GM19438 (cell line): ENCODE measurements at regions not wholly inside any gene's neighbourhood (a gene's known extent, or its start where the extent isn't known, plus 50 kb on each side); places are given as distances from the start of the nearest gene placed in this dataset.
"Not testable (repeated sequence)": the region's sequence is repeated elsewhere in the genome, so short reads cannot be mapped to it uniquely, and the experiment has no call there.

Experiments used
- ATAC-seq: cut with Tn5 transposase; IDR thresholded peaks from one replicate; pipeline ENCODE4 v1.9.1; 2021; ENCODE audit warnings: low read depth; ENCODE audit not compliant: unreplicated experiment

DNA sequence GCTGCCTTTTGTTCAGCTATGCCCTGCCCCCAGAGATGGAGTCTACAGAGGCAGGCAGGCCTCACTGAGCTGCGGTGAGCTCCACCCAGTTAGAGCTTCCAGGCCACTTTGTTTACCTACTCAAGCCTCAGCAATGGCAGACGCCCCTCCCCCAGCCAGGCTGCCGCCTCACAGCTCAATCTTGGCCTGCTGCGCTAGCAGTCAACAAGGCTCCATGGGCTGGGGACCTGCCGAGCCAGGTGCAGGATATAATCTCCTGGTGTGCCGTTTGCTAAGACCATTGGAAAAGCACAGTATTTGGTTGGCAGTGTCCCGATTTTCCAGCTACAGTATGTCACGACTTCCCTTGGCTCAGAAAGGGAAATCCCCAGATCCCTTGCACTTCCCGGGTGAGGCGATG is 862.0 kb downstream of the GRID1 start:
- ATAC-seq, result not testable (repeated sequence)

DNA sequence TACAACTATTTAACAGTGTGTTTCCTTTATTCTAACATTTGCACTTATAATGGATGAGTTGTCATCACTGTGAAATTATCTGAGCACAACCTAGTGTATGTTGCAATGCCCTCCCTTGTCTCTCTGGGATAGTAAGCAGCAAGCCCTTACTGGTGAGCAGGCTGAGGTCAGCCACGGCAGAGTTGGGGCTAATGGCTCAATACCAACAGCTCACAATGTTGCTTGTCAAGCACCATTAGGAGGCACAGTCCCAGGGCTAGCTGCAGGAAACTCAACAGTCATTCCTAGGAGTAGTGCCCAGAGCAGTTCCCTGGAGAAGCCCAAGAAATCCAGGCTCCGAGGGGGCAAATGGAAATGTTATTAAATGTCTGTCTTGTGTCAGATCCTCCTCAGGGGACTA is 858.4 kb downstream of the GRID1 start:
- ATAC-seq, result no peak

DNA sequence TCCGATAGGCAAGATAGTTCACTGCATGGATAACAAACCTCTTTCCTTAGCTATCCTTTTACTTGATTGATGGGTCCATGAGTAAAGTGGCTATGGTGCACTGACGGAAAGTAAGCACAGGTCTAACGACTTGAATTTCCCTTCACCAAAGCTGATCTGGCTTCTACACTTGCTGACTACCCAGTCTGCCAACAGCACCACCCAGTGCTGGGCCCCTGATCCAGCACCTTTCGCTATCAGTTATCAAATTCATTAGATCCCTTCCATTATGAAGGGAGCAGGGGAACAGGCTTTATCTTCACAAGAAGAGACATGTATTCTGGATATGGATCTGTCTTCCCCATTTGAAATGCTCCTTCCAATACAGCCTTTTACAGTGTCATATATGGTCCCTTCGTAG is 855.9 kb downstream of the GRID1 start:
- ATAC-seq, result no peak

DNA sequence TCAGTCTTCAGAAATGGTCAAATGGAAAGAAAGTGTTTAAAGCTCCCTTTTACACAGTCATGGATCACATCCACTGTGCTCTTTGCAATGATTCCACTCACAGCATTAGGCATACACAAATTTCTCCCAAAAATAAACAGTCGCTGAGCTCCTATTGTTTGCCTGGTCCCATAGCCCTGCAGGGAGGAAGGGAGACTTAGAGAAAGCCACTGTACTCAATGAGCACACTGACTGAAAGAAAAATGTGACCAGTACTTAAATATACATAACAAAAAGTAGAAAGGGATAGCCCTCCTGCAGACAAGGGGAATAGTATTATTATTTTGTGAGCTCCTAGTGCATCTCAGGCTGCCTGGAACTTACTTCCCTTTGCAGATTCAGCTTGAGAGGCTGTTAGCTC is 853.2 kb downstream of the GRID1 start:
- ATAC-seq, result no peak

DNA sequence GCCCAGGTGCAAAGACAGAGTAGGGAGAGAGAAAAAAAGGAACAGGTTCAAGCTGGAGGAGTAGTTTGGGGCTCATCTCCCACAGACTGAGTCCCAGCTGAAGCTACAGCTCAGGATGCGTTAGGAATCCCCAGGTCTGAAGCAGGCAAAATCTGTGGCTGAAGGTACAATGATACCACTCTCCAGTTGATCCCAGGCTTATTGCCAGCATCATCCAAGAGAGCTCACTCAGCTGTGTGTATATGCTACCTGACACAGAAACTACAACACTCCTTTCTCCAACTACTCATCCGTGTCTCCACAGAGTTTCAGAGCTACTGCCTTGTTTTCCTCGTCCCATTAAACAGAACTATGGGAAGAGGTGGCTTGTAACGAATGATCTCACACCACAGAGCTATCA is 851.3 kb downstream of the GRID1 start:
- no peak for ATAC-seq

DNA sequence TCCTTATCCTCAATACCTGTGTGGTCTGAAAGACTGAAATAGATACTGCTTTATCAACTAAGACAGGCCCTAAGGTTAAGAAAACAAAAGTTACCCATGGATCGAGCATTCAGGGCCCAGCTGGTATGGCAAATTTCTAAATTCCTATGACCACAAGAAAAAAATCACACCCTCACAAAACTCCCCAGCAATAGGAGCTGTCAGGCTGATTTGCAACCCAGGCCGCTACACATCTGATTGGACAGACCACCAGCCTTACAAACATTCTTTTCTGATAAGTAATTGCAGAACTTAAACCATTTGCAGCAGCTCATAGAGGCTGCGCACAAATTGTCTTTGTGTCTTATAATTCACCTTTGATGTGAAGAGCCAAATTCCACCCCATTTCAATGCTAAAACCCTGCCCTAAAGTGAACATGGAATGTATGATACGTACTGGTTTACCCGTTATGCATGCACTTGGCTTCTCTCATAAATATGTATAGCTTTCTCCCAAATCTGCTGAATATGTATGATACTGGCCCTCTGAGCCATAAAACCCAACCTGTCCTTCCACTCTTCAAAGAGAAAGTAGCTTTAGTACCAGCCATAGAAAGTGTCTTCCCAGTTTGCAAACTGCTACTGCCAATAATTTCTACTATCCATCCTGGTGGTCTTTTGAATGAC is 842.5 kb downstream of the GRID1 start:
- ATAC-seq, result no peak

DNA sequence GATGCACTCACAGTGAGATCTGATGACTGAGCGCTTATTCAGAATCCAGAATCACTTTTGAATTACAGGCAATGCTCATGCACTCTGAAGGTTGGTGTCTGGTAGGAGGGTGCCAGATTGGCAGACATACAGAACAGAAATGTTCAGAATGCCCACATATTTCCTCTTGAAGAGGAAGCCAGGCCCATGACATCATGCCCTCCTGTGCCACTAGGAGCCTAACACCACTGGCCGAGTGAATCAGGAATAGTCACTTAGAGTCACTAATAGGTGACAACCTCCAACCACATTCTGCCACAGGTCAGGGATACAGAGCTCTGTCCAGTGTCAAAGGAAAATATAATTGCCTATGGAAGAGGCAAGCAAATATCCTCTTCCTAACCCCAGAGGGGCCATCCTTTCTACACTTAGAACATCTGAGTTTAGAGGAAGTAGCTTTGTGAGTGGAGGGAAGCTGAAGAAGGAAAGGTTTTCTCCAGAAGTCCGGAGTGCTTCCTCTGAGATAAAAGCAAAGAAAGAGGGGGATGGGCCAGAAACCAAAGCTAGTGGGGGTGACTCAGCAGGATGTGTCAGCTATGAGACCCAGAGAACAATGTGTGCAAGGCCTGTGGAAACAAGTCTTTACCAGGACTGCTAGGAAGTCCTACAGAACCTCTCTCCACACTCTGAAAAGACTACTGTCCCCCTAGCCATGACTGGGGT is 838.8 kb downstream of the GRID1 start:
- no peak for ATAC-seq

DNA sequence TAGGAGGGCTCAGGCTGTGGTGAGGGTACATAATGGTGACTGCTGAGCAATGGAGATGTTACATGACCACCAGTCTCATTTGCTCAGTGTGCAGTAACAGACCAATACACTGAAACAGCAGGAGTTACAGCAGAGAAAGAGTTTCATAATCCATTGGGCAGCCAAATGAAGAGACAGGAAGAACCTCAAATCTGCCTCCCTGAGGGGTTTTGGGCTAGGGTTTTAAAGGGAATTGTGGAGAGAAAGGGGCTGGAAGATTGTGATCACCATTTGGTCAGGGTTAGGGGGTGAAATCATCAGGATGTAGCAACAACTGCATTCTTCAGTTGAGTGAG is 838.3 kb downstream of the GRID1 start:
- ATAC-seq, result no peak

DNA sequence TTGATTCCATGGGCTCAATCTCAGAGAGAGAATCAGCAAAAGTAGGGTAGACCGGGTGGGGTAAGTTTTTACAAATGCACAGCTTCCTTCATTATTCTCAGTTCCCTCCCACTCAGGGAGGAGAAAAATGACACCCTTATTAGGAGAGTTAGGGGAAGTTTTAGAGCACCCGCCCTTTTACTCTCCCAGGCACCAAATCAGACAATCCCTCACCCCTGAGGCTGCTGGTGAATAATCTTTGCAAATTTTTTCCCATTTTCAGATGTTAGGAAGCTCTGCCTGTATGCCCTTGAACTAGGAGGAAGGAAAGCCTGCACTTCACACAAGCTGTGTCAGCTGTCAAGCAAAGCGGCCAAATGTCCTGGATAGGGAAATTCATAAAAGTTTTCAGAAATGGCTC is 834.9 kb downstream of the GRID1 start:
- no peak for ATAC-seq

DNA sequence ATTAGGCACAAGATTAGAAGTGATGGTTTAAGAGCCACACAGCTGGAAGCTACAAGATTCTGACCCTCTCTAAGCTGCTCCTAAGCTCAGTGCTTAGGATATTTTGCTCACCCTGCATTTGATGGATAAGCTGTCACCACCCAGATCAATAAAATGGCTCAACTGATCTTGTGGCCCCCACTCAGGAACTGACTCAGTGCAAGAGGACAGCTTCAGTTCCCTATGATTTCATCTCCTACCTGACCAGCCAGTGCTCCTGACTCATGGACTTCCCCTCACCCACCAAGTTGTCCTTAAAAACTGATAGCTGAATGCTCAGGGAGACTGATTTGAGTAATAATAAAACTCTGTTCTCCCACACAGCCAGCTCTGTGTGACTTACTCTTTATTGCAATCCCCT is 833.8 kb downstream of the GRID1 start:
- ATAC-seq, result no peak

DNA sequence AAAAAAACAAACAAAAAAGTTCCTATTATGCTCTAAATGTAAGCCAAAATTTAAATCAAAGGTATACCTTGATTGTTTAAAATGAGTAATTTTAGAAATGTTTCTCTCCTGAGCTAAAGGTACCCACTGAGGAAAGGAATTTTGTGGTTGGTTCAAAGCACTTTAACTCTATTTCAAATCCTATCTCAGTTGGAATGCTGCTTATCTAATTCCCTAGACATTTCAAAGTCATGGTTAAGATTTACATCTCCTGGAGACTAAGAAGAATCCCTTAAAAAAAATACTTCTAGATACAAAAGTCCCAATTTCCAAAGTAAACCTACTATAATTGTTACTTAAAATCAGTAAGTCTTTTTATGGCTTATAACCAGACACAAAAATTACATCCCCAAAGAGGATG is 830.7 kb downstream of the GRID1 start:
- ATAC-seq, result no peak

DNA sequence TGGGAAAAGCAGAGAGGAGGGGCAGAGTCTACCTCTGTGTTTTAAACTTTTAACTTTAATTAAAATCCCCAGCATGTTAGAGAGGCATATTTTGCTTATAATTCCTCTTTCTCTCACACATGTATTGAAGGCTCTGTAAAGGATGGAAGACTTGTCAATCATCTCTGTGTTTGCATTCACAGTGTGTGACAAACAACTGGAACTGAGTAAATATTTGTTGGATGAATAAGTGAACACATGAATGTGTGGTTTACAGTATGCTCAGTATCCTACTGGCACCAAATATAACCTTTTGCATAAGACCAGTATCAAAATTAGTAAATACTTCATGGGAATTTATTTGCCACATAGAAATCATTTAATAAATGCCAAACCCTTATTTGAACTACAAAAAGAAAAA is 829.0 kb downstream of the GRID1 start:
- ATAC-seq, result no peak

DNA sequence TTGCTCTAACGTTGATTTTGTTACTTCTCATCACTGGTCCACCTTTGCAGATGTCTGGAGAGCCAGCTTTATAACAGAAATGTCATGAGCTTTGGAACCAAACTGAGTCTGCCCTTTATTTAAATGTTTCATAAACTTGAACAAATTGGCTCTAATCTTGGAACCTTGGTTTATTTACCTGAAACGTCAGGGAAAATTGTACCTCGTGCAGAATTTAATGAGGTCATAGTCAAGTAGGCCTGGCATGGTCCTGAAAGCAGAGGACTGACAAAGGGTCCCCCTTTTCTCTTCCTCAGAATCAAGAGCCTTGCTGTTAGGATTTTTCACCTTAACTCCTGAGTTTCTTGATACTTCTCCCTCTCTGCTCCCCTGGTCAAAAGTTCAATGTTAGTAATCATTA is 828.0 kb downstream of the GRID1 start:
- no peak for ATAC-seq

DNA sequence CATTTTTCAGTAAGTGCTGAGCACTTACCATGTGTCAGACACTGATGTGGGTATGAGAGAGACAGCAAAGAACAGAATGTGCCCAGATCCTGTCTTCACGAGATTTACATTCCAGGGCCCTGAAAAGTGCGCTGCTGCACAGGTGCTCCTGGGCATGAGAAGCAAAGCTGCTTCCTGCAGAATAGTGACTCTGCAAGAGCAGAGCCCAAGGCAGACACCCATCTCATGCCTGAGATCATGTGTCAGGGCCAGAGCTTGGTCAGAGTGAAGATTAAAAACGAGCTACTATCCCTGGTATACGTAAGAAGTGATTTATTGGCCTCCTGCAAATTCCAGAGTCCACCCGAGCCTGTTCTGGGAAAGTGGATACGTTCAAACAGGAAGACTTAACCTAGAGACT is 824.4 kb downstream of the GRID1 start:
- no peak for ATAC-seq

DNA sequence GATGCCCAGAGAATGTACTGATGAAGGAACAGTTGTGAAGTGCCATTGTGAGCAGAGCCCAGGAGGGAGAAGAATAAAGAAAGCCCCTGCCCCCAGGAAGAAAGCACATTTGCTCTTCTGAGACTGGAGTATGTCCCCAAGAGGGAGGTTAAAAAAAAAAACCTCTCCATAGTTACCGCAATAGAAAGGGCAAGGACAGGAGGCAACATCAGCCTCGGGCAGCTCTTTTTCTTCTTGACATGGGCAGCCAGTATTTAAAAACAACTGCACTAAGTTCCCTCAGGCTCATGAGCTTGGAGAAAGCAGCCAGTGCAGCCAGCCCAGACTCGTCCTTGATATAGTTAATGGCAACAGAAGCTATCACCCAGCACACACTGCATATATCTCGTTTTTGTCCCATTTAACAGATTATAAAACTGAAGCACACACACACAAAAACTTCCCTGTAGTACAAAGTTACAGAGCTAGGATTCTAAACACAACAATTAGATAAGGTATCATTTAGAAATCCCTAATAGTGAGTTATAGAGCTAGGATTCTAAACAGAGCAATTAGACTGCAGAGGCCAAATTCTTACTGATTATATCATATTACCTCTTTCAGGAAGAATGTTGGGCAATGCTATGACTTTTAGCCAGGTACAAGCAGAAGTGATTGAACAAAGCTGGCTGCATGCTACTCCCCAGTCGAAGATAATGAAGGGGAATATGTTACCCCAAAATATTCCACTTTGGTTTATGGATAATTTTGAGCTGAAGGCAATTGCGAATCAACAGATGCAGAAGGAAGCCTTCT is 823.5 kb downstream of the GRID1 start:
- ATAC-seq, result no peak

DNA sequence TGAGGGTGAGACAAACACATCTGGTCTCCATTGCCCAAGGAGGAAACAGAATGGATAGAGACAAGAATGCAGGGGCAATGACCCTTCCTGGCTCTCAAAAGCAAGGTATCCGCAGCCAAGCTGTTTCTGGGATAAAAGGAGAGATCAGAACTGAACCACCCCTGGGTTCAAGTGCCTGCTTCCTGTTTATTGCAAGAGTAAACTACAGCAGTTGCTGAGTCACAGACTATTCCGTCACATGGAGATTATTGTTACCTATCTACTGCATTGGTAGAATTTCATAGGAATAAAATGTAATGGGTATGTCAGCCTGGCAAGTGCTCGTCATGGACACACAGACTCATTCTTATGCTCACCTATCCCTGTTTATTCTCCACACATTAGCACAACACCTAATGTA is 821.6 kb downstream of the GRID1 start:
- no peak for ATAC-seq

DNA sequence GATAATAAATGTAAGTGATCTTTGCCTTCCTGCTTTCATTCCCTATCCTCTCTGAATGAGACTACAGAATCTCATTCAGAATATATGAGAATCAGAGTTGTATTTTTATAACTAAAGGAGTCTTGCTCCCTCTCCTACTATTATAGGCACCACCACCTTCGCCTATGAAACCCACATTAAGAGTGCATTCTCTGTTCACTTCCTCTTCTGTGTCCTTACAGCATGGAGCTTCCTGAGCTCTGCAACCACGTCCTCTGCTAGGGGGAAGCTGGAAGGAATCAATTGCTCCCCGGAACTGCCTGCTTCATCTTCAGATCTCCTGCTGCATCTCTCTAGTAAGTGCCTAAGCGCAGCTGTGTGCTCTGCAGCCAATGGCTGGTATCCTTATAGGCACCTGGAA is 820.7 kb downstream of the GRID1 start:
- no peak for ATAC-seq

DNA sequence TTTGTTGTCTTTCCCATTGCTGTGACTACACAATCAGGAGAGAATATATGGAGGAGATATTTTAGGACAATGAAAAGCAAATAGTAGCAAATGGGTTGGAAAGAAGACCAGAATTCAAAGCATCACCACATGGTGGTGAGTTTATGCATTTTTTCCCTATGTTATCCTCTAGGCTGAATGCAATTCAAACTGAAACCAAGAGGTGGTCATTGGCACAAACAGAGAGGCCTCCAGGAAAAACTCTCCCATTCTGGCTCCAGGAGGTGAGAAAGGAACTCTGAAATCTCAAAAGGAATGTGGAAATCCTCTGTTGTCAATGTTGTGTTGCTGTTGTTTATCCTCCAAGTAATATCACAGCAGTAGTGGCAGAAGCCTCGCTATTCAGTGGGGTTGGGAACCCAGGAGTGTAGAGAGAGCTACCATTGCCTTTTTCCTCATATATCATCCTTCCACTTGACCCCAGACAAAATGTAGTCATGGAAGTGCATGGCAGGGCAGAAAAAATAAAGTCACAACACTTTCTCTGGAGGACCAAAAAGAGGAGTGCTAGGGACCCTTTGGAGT is 819.1 kb downstream of the GRID1 start:
- no peak for ATAC-seq

DNA sequence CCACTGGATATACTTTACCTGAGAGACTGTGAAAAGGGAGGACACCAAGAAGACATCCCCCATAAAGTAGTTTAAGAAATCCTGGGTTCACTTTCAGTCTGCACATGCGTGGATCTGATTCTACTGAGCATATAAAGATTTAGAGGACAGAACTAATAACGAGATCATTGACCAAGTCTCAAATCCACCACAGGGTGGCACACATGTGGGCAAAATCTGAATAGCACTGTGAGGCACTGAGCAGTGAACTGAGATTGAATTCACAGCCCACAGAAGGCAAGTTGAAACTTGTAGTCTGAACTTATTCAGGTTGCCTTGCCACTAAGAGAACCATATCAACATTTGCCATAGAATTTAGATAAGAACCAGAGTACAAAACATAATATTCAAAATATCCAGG is 818.6 kb downstream of the GRID1 start:
- no peak for ATAC-seq
